ENCODE measurements at regions not wholly inside any gene's neighbourhood (a gene's known extent, or its start where the extent isn't known, plus 50 kb on each side); places are given as distances from the start of the nearest gene placed in this dataset.

DNA sequence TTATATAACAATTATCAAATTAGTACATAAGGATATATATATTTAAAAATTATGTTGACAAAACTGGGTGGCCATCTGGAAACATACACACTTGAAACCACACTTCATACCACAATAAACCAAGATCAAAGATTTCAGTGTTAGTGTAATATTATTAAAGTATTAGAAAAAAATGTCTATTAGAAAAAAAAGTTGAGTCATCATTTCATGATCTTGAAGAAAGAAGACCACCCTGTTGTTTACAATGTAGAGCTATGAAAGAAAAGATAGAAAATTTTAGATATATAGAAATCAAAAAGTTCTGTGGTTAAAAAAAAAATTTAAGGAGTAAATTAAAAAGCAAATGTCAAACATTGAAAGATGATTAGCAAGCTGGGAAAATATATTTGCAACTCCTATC, 224.5 kb upstream of the CDH20 start:
- DNase-seq: no peak

DNA sequence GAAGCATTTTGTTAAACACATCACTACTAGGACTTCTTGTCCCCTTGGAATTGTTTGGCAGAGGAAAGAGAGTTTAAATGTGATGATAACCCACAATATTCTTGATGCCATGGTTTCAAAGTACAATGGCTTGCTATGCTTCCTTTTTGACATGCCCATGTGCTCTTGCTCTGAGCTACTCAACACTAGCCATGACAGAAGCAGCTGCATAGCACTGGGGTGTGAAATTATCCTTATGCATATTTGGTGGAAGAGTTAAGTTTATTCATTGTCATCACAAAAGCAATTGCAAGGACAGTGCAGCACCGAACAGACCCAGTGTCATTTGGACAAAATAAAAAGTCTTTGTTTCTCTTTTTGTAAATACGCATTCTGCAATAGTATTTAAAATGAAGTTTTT, 209.9 kb upstream of the CDH20 start:
- no peak for DNase-seq

DNA sequence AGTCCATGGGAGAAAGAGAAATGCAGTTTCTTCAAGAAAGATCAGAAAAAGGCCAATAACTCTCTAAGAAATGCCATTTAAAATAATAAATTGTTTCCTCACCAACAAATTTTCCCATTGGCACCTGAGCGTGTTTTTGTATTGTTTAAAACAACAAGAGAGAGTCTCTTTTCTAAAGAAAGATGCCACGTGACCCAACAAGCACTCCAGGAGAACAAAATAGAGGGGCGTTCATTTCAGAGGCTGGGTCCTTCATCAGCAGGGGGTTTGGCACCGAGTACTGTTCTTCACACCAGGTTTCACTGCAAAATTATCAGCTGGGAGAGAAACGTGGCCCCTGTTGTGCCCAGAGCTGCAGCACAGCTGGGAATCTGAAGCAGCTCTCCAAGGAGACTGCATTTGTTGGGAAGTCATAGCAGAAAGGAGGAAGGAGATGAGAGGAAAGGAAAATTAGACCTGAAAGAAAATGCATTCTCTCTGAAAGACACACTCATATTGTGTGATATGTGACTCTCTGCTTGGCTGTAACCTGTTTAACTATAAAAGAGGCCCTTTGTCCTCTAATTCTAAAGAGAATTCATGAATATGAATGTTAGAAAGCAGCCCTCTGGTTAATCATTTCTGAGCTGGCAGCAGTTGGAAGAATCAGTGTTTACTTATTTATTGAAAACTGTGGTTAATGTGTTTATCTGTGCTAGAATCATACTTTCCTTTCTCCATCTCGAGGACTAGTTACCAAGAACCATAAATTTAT, 205.3 kb upstream of the CDH20 start:
- DNase-seq: peak; percentile 32

GRCh38 chr18:61129001-61129400, 204.2 kb upstream of the CDH20 start:
- DNase-seq: no peak

- no peak for DNase-seq
Observed at GRCh38 chr18:61132031-61132430, 201.2 kb upstream of the CDH20 start.

DNA sequence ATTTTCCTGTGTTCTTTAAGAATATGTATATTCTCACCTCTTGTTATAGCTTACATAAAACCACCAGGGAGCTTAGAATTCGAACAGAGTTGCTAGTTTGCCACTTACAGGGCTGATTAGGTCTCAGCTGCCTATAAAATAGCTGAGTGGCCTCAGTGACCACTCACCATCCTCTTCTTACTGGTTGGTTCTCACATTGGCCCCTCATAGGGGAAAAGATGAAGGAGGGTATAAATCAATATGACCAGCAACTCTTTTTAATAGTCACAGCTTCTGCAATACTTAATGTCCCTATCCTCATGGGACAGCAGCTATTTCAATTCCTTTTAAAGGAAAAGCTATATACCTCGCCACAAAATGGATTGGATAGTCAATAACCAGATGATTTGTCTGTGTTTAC, 199.4 kb upstream of the CDH20 start:
- peak; percentile 32 for DNase-seq

DNA sequence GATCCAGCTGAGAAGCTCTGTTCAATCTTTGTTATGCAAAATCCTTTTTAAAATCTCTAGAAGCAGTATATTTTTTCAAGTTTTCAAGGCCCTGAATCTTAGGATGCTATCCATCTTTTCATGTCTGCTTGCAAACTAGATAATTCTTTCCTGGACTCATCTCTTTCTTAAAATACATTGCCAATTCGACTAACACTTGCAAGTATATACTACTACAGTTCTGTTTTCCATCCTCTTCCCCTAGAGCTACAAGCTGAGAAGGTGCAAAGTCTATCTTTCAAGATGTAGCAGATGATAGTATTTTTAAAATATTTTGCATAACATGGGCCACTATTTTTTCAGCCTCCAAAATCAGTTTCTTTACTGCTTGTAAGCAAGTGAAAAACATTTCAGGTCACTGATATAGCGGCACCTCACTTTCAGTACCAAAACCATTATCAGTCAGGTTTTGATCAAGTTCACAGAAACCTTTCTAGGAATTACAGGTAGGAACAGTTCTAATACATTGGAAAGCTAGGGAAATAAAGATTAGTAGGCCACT, 196.4 kb upstream of the CDH20 start:
- no peak for DNase-seq

DNA sequence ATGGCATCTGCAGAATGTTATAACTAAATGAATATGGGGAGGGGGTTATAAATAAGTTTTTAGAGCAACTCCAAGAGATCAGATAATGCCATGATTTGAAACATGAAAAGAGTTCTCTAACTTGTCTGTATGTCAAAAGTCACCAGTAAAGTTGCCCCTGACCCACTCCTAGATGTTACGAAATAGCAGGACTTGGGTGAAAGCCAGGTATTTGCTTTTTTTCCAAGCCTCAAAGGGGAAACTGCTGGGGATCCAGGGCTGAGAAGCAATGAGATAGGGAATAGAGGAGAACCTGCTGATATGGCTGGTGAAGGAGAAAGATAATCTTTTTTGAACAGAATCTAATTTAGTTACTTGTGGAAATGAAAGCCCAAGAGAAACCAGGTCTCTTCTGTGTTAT, 191.5 kb upstream of the CDH20 start:
- no peak for DNase-seq

- DNase-seq: no peak
Observed at GRCh38 chr18:61148322-61148721, 184.9 kb upstream of the CDH20 start.

GRCh38 chr18:61149786-61150185, 183.4 kb upstream of the CDH20 start:
- DNase-seq: no peak

GRCh38 chr18:61153571-61153970, 179.7 kb upstream of the CDH20 start:
- DNase-seq: no peak

DNA sequence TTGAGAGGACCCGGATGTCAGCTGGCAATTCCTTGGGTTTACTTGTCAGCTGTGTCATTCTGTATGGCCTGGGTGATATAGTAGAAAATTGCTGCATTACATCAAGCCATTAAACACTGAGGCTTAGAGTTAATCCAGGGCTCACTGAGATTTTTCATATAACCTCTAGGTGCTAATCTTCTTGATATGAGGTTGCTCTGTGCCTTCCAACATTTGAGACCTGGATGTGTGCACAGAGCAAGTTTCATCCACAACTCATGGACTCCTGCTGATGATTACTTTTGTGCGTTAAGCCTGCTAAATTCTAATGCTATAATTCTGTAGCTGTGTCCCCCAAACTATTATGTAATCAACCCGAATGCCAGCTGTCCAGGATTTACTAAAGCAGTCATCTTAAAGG, 178.4 kb upstream of the CDH20 start:
- DNase-seq: peak; percentile 42

DNA sequence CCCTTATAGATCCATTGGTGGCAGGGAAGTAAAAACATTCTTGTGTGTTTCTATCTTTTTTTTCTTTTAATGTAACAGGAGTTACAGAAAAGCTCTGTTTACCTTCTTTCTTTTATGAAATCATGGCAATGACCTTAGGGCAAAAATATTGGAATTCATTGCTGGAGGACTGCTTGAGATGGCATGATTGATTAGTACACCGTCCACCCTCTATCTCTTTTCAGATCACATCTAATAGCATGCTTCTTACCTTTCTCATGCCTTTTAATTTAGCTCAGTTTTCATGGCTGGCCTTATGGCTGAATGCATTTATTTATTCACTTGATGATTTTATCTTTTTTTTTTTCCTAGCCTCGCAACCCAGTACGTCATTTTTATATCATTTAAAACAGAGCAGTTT, 177.6 kb upstream of the CDH20 start:
- no peak for DNase-seq

- DNase-seq: no peak
Observed at GRCh38 chr18:61157451-61157850, 175.8 kb upstream of the CDH20 start.

DNA sequence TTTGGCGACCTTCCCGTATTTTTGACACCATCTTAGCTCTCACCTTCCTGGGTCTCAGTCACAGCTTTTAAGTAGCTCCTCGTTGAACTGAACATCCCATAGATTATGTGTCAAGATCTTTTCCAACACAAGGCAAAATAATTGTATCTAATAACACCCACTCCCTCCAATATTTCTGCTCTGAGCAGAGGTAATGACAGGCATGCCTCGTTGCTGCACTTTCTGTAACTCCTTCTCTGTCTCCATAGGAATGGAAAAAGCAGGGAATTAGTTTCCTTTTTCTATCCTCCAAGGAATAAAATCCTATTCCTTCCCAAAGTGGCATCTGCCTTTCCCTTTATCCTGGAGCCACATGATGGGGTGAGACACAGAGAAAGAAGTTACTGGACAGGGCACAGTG, 174.0 kb upstream of the CDH20 start:
- no peak for DNase-seq

- no peak for DNase-seq
Observed at GRCh38 chr18:61164321-61164720, 168.9 kb upstream of the CDH20 start.

GRCh38 chr18:61167902-61168301, 165.3 kb upstream of the CDH20 start:
- no peak for DNase-seq

DNA sequence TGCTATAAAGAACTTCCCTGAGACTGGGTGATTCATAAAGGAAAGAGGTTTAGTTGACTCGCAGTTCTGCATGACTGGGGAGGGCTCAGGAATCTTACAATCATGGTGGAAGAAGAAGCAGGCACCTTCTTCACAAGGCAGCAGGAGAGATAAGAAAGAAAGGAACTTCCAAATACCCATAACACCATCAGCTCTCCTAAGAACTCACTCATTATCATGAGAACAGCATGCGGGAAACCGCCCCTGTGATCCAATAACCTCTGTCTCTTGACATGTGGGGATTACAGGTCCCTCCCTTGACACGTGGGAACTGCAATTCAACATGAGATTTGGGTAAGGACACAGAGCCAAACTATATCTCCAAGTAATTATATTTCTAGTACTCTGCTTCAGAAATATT, 163.8 kb upstream of the CDH20 start:
- DNase-seq: no peak

- no peak for DNase-seq
Observed at GRCh38 chr18:61172624-61173023, 160.6 kb upstream of the CDH20 start.

GRCh38 chr18:61173554-61173953, 159.7 kb upstream of the CDH20 start:
- no peak for DNase-seq

GRCh38 chr18:61183798-61184197, 149.4 kb upstream of the CDH20 start:
- DNase-seq: no peak

- peak; percentile 19 for DNase-seq
Observed at GRCh38 chr18:61187971-61188370, 145.3 kb upstream of the CDH20 start.

DNA sequence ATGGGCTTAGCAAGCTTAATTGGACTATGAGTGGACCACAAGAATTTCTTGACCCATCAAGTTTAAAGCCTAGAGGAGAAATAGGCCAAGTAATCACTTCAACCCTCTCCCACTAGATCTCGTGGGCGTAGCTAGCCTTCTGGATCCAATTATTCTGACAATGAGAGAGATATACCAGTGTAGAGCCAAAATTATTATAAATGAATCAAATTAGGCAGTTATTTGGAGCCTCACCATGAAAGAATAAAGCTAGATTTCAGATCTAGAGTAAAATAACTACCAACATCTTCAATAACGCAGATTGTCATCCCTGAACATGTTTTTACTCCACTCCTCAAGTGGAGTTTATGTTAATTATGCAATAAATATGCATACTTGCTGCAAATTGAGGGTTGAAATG, 143.9 kb upstream of the CDH20 start:
- DNase-seq: no peak

DNA sequence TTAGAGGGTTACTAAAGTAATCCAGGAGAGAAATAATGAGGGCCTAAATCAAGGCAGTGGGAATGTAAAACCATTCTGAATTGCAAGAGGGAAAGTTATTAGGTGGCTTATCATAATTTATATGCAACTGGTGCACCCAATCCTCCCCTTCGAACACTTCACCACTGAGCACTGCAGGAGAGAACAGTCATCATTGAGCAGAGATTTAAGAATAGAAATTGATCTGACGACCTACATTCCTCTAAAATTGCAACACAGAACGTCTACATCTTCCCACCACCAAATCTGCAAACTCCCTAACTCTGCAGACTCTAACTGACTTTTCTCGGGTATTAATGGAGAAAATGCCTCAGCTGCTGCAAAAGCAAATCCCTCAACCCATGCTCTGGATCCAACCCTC, 138.5 kb upstream of the CDH20 start:
- no peak for DNase-seq

- DNase-seq: no peak
Observed at GRCh38 chr18:61196750-61197149, 136.5 kb upstream of the CDH20 start.
